NCI-H1092 treated with DMSO at 0.1 percent for 48 hours (cell line): ENCODE measurements at regions not wholly inside any gene's neighbourhood (a gene's known extent, or its start where the extent isn't known, plus 50 kb on each side); places are given as distances from the start of the nearest gene placed in this dataset.

Source experiments
- DNase-seq: peaks from one replicate; lab custom pipeline; 2025; lab: John Stamatoyannopoulos, UW

DNA sequence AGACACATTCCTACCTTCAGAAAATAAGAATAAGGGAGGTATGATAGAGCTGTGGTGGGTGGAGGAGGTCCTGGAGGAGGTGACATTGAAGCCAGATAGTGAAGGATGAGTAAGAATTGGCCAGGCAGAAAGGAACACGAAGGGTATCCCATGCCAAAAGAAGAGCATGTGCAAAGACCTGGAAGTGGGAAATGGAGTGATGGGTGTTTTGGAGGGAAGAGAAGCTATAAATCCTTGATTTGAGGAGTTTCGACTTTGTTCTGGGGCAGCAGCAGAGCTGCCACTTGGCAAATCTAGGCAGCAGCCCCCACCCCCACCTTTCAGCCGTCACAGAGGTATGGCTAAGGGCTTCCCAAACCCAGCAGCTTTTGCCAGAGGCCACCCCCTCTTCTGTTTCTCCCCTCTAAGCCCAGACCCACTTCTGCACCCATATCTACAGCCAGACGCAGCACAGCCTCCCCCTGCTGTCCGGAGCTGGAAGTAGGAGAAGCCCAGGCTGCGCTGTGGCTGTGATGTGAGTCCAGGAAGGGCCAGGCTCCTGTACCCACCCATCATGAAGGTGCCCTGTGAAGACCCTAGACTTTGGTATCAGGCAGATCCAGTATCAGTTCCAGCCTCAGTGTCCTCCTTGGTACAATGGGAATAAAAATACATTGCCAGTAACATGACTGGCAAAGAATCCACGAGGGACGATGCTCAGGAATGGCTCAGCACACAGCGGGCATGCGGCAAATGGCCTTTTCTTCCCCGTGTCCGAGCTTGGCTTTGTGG lies 188.7 kb upstream of the LINGO1 start:
- peak; percentile 67 for DNase-seq

DNA sequence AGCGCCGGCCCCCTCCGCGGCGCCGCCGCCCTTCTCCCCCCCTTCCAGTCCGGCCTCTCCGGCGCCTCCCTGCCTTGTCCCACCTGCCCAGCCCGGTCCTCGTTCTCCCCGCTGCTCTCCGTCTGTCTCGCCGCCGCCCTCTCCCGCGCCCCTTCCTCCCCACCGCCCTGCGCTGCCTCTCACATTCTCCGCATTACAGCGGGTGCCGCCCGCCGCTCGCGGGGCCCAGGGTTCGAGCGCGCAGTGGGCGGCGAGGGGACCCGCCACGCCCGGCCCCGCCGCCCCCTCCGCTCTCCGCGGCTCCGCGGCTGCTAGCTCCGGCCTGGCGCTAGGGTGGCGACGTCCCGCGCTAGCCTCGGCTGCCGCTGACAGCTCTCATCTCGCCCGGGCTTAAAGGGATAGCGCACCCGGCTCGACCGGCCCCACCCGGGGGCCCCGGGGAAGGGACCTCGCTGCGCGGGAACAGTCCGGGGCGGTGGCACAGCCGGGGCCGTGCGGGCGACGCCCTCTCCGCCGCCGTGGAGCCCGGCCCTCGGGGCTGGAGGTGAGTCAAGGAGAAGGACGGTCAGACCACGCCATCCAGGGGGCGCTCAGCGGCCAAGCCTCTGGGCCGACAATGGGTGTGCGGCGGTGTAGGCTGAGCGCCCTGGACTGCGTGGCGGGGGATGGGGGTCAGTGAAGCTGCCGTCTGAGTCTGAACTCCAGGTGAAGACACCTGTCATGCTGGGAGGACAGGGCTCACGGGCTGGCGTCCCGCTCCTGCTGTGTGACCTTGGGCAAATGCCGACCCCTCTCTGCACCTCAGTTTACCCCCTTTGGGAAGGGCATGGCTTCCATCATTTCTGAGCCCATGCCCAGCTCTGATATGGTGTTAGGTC lies 187.4 kb upstream of the LINGO1 start:
- DNase-seq: peak; percentile 19

DNA sequence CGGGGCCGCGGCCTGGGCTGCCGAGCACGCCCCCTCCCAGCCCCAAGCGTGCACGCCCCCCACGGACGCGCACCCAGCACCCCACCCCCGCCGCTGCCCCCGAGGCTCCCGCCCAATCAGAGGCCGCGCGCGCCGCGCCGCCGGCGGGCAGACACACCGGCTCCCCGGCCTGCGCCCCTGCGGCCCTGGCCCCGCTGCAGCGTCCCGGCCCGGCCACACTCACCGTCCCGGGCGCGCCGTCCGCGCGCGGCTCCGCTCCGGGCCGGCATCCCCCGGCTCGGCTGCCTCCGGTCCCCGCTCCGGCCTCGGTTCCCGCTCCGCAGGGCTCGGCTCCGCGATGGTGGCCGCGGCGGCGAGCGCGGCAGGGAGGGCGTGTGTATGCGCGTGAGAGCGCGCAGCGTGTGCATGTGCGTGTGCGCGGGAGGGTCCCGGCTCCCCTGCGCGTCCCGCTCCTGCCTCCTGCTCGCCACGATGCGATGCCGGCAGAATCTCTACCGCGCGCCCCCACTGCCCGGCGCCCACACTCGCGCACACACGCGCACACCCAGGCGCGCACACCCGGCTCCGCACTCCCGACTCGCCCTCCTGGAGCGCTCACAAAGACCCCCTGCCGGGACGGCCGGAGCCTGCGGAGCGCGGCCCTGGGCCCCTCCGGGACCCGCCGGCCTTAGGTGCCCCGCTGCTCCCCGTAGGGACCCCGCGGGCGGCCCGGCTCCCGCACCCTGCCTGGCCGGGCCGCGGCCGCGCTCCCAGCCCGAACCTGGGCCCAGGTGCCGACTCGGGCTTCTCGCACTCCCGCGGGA lies 186.5 kb upstream of the LINGO1 start:
- DNase-seq: peak; percentile 33

DNA sequence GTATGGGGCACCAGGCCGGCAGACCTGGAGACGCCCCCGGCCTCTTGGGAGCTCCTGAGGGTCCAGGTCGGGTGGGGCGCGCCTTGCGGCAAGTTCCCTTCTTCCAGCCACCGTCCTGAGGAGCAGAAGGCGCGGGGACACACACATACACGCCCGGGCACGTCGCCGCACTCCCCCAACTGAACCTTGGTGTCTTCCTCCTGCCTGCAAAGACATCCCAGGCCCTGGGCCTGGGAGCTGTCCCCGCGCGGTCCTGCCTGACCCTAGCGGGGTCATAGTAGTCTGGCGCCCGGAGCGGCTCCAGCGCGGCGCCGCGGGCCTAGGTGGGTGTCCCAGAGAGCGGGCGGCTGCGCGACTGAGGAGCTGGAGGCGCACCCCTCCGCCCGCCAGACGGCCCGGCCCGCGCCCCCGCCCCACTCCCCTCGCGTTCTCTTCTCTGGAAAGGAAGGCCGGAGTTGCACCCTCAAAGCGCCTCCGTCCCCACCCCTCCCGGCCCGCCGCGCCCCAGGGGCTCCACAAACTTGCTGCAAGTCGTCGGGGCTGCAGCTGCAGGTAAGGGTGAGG lies 185.9 kb upstream of the LINGO1 start:
- no peak for DNase-seq

DNA sequence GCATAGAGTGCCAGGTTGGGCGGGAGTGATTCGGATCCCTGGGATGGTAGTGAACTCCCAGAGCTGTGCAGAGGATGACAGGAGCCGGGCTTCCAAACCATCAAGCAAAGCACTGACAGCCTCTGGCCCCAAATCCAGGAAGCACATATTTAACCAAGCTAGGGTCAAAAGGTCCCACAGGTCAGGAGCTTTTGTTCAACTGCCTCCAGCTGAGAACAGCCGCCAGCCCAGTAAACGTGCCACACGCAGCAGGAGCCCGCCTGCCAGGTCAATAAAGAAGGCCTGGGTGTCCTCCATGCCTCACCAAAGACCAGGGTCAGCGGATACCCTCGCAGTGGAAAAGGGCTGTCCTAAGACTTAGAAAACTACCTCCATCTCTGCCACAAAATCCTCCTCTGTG lies 184.7 kb upstream of the LINGO1 start:
- DNase-seq: no peak

DNA sequence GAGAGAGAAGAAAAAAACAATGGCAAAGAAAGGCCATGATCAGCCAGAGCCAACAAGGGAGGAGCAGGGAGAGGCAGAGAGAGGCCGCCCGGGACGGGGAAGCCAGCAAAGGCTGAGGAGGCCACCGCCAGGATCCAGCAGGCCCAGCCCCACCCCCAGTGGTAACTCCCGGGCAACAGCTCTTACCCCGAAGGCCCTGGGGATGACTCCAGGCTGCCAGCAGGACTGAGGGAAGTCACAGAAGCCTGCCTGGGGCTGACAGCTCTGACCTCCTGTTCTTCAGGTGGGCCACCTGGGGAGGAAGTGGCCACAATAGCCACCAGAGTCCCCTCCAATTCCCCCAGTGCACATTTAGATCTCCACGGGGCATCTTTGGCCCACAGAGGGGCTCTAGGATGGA lies 184.3 kb upstream of the LINGO1 start:
- no peak for DNase-seq

DNA sequence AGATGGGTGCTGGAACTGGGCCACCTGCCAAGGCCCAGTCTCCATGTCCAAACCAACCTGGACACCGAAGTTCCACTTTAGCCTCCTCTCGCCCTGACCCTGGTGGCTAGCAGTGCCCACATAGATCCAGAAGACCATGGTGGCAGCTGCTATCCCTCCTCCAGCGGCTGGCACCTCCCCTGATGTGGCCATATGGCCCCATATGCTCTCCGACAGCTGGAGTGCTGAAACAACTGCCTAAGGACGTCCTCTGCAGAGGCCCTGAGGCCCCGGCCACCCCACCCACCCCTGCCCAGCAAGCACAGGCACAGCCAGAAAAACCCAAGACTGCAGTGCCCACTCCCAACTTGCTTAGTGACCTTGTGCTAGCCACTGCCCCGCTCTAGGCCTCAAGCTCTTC lies 182.3 kb upstream of the LINGO1 start:
- no peak for DNase-seq

DNA sequence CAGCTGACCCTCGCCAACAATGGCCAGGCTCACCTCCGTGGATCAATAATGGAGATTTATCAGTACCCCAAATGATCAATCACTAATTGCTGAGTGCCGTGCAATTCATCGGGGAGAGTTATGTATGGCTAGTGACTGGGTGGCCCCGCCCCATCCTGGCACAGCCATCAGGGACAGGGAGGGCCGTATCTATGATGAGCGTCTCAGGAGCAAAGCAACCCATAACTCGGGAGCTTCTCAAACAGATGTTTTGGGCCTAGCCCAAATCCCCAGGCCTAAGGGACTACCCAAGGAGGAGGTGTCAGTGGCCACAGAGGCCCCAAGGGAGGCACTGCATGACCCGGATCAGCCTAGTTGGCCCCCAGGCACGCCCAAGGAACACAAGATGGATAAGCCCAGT lies 180.0 kb upstream of the LINGO1 start:
- DNase-seq: no peak

DNA sequence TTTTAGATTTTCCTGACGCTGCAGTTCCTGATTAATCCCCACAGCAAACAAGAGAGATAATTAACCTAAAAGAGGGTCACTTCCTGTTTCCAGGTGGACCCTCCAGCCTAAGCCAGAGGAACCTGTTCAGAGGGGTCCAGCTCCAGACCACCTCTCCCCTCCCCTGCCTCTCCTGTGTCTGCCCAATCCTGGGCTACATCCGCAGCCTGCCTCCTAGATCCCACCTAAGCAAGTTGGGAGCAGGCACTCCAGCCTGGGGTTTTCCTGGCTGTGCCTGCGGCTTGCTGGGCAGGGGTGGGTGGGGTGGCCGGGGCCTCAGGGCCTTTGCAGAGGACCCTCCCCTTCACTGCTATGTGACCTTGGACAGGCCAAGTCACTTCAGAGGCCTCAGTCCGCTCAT lies 178.6 kb upstream of the LINGO1 start:
- DNase-seq: no peak

DNA sequence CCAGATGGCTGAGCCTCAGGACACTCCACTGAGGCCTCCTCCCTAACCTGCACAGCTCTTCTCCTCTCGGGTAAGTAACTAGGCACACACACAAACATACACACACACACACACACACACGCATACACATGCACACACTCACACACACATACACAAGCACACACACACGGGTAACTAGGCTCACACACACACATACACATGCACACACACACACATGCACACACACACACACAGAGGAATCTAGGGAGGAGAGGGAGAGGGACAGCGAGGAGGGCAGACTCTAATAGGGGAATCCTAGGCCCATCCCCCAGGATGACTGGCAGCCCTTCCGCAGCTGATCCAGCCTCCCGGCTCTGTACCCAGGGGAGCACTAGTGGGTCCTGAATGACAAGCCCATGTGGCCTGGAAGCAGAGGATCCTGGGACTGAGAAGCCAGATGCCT lies 177.4 kb upstream of the LINGO1 start:
- no peak for DNase-seq

DNA sequence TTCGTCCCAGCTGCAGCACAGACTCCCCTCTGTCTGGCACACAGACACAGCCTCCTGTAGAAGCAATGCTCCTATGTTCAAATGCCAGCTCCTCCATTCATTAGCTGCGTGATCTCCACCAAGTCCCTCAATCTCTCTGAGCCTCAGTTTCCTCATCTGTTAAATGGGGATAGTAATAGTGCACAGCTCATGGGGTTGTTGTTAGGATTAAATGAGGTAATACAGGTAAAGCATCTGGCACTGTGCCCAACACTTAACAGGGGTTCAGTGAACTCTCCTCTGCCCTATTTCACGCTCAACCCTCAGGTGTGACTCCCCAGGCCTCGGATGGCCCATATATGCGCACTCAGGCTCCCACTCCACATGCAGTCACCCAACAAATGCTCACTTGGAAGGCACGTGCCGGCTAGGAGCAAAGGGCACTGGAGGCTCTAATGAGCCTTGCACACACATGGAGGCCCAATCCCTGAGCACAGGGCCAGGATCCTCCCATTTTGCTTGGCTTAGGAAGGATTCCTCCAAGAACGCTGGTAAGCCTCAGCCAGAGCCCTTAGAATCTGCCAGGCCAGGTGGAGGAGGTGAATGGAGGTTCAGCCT lies 176.0 kb upstream of the LINGO1 start:
- DNase-seq: no peak

DNA sequence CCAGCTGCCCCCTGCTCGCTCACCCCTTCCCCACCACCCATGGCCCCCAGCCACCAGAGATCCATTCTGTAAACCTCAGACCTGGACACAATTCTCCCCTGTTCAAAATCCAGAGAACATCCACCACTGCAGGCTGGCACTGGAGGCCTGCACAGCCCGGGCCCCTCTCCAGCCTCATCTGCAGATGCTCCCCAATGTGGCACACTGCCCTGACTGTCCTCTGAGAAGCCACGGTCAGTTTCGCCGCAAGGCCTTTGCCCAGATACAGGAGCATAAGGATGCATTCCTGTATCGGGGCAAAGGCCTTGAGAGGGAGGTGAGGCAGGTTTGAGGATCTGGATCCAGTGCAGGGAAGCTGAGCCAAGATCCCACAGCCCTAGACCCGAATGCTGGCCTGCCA lies 175.4 kb upstream of the LINGO1 start:
- no peak for DNase-seq

DNA sequence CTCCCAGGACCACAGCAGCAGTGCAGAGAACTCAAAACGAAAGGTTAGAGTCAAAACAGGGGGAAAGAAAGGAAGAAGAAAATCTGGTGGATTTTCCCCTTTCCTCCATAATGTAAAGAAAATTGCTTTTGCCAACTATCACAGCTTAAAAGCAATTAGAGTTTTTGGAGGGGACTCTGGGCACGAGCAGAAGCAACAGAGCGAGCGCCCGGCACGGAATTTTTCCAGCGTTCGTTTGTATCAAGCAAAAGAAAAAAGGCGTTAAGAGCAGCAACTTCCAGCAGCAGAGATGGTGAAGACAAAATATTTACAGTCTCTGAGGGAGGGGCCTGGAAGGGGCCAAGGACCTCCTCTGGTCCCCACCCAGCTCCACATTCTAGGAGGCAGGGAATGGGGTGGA lies 174.9 kb upstream of the LINGO1 start:
- DNase-seq: no peak

DNA sequence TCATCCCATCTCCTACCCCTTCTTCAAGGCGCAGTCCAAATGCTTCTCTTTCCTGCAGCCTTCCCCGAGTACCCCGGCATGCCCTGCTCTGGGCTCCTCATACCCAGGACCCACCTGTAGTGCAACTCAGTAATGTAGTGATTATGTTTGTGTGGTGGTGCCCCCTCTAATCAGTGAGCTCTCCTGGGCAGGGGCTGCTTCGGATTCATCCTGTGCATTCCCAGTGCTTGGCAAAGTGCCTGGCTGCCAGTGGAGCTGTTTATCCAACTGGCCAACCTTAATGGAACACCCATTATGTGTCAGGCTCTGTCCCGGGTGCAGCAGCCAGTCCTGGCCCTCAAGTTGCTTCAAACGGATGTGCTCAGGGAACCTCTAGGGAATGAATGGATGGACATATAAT lies 174.4 kb upstream of the LINGO1 start:
- peak; percentile 28 for DNase-seq

DNA sequence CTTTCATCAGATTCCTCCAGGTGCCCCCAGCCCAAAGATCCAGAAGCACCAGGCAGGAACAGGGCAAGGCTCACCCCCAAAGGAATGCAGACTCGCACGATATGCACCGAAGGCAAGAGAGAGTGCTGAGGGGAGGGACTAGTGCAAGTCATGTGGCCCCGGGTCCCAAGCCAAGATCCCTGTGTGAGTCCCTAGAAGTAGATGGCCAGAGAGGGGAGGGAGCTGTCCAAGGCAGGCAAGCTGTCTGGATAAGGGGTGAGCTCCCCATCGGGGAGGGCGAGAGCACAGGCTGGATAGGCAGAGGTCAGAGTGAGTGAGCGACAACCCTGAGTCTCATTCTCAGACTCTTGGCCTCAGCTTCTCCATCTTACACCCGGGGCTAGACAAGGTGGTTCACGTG lies 171.5 kb upstream of the LINGO1 start:
- no peak for DNase-seq

DNA sequence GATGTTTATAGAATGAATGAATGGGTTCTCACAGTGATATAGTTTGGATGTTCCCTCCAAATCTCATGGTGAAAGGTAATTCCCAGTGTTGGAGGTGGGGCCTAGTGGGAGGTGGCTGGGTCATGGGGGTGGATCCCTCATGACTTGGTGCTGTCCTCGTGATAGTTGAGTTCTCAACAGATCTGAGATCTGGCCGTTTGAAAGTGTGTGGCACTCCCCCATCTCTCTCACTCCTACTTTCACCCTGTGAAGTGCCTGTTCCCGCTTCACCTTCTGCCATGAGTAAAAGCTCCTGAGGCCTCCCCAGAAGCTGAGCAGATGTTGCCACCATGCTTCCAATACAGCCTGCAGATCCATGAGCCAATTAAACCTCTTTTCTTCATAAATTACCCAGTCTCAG lies 170.8 kb upstream of the LINGO1 start:
- DNase-seq: no peak

DNA sequence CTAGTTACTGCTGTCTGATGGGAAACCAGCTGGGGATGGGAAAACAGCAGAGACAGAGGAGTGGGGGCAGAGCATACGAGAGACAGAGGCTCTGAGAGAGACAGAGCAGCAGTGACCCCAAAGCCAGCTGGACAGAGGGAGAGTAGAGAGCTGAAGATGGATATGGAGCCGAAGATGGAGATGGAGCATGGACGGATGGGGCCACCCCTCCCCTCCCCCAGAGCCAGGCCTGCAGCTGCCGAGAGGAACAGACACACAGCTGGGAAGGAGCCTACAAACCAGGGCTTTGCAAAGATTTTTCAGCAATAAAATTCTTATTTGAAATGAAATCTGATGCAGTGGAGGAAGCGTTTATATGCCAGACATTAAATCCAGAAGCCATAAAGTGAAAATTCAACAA lies 167.6 kb upstream of the LINGO1 start:
- DNase-seq: no peak

DNA sequence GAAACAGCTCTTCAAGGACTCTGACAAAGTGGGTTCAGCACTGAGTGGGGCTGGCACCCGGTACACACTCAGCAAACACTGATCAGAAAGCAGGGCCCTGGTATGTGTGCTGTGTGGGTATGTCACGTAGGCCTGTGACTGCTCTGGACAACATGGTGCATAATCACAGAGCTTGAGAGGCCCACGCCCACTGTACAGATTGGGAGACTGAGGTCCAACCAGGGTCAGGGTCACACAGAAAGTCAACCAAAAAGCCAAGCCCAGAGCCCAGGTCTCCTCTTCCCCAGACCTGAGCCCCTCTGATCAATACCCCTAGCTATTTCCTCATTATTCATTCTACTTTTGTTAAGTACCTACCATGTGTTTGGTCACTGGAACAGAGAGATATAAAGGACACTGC lies 166.1 kb upstream of the LINGO1 start:
- no peak for DNase-seq

DNA sequence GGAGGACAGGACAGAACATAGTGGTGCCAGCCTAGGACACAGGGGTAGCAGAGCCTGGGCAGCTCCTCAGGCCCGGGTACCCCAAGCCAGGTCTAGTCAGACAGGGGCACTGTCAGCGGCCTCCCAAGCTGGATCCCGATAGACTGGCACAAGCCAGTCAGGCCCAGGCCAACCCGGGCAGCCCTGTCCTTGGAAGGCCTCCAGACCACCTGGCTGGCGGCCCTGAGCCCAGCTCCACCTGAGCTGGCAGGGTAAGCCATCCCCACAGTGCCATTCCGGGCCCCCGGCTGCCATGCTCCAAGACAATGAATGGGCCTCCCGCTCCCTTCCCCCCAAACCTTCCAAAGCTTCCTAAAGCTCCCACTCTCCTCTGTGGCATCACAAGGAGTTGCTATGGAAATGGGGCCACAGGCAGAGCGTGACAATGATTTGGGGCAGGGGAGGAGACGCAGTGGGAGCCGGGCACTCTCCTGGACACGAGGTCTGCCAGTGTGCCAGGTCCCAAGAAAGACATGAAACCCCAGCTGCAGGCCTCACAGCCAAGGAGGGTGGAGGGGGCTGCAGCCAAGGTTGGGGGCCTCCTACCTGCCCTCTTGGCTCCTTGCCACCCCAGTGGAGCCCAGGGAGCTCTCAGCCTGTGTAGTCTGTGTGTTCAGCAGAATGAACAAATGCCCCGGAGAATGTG lies 165.6 kb upstream of the LINGO1 start:
- DNase-seq: peak; percentile 51

DNA sequence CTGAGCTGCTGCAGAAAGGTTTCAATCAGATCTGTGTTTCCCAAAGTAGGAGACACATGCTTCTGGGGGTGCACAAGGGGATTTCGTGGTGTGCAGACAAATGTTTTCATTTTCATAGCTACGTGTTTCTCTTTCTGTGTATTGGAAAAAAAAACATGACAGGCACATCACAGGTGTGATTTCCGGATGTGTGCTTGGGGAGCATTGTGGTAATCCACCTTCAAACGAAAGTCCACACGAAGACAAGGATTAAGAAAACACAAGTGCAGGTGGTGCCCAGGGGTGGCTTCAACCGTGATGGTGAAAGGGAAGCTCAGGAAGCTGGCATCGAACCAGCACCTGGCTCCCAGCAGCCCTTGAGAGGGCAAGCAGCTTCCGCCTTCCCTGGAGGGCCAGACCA lies 164.6 kb upstream of the LINGO1 start:
- peak; percentile 45 for DNase-seq

DNA sequence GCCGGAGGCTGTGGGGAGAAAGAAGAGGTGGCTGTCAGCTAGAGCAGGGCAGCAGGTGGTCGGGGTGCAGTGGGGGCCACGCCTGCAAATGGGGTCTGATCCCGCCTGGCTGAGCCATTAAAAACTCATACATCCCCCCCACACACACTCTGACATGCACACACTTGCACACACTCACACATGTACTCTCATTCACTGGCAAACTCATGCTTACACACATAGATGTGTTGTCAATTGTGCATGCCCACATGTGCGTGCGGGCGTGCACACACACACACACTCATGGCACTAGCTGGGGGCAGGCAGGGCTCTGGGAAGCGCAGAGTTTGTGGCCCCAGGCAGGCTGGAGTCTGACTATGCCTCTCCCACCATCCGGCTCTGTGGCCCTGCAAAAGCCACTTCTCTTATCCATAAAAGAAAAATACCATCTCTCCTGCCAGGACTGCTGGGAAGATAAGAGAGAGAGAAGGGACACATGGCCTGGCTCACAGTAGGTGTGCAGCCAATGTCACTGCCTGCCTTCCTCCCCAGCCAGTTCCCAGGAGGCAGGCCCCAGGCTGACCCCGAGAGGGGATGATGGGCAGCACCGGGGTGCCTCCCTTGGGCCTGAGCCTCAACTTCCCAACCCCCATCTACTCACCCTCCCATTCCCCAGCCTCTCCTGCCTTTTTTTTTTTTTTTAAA lies 163.5 kb upstream of the LINGO1 start:
- DNase-seq: no peak
